Lung (tissue), 11 donors: ENCODE measurements at regions not wholly inside any gene's neighbourhood (a gene's known extent, or its start where the extent isn't known, plus 50 kb on each side); places are given as distances from the start of the nearest gene placed in this dataset.

Source experiments
- ATAC-seq: fragments of 200-7000 bp; cut with Tn5 transposase; one replicate; pipeline ENCODE4 v1.9.1; 2020; ENCODE audit warnings: moderate number of reproducible peaks; ENCODE audit not compliant: insufficient read depth, low FRiP score
- DNase-seq, 3 donors: peaks; one replicate each; pipeline ENCODE4 v3.0.0-alpha.2; 2013 to 2017
- H3K27ac ChIP-seq, 2 donors: one replicate each; pipeline ENCODE4 v1.5.1; 2013; ENCODE audit warnings: mild to moderate bottlenecking in 2 of 2, moderate library complexity in 2 of 2, control low read depth in 1 of 2, inconsistent platforms in 1 of 2, low read depth in 1 of 2, low read length in 1 of 2
- H3K27me3 ChIP-seq, 3 donors: one replicate each; pipeline ENCODE4 v1.5.1; 2013; ENCODE audit warnings: low read length in 2 of 3; ENCODE audit not compliant: control insufficient read depth in 3 of 3, insufficient read depth in 3 of 3
- H3K36me3 ChIP-seq, 4 donors: one replicate each; pipeline ENCODE4 v1.5.1; 2013; ENCODE audit warnings: low read length in 4 of 4, mild to moderate bottlenecking in 1 of 4, moderate library complexity in 1 of 4; ENCODE audit not compliant: control insufficient read depth in 4 of 4, insufficient read depth in 4 of 4
- H3K4me1 ChIP-seq, 5 donors: one replicate each; pipeline ENCODE4 v1.5.1; 2013; ENCODE audit warnings: low read length in 5 of 5, mild to moderate bottlenecking in 2 of 5, moderate library complexity in 1 of 5; ENCODE audit not compliant: control insufficient read depth in 5 of 5, insufficient read depth in 5 of 5
- H3K4me3 ChIP-seq: one replicate; pipeline ENCODE4 v1.5.1; 2013; ENCODE audit warnings: mild to moderate bottlenecking, control low read depth, moderate library complexity
- H3K9ac ChIP-seq, 2 donors: one replicate each; pipeline ENCODE4 v1.5.1; 2013; ENCODE audit warnings: low read length in 2 of 2, control low read depth in 1 of 2; ENCODE audit not compliant: insufficient read depth in 1 of 2
- H3K9me3 ChIP-seq, 4 donors: one replicate each; pipeline ENCODE4 v1.5.1; 2013; ENCODE audit warnings: low read length in 3 of 4, mild to moderate bottlenecking in 1 of 4, moderate library complexity in 1 of 4; ENCODE audit not compliant: control insufficient read depth in 4 of 4, insufficient read depth in 3 of 4
- WGBS, 2 donors: extraction: QIAGEN DNeasy Blood & Tissue Kit; methylation state at CpG; one replicate each; pipeline ENCODE4 v1.1.7; 2013; 5-methylcytosine and 5-hydroxymethylcytosine counted together
- TF ChIP-seq, protein P1 (sequence below): IDR thresholded peaks from 2 replicates; pipeline ENCODE4 v1.5.1; 2012; ENCODE audit warnings: mild to moderate bottlenecking; ENCODE audit errors: control extremely low read depth, extremely low read depth
- donor health status: control.
- donor health status: control.
- donor health status: Bipolar disorder and iron deficiency.
- donor health status: healthy.
- donor health status: DM: yes; HTN: yes; CAD: no.

DNA sequence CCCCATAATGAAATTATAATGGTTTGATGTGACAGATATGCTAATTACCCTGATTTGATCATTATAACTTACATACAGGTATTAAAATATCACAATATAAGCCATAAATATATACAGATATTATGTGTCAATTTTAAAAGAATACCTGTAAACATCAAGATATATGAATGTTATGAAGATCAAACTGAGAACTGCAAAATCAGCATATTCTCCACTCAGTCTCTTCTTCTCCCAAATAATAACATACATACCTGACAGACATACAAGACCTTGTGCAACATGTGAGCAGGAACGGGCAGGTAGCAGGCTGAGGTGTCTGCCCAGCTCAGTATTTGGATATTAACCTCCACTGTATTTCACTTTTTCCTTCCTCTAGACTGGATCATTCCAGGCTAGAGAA, 547.2 kb downstream of the UQCRFS1 start:
- WGBS, 2 donors, result 71 to 85% methylated on average over 1 of the region's 1 CpG
- TF ChIP-seq, protein P1, sequence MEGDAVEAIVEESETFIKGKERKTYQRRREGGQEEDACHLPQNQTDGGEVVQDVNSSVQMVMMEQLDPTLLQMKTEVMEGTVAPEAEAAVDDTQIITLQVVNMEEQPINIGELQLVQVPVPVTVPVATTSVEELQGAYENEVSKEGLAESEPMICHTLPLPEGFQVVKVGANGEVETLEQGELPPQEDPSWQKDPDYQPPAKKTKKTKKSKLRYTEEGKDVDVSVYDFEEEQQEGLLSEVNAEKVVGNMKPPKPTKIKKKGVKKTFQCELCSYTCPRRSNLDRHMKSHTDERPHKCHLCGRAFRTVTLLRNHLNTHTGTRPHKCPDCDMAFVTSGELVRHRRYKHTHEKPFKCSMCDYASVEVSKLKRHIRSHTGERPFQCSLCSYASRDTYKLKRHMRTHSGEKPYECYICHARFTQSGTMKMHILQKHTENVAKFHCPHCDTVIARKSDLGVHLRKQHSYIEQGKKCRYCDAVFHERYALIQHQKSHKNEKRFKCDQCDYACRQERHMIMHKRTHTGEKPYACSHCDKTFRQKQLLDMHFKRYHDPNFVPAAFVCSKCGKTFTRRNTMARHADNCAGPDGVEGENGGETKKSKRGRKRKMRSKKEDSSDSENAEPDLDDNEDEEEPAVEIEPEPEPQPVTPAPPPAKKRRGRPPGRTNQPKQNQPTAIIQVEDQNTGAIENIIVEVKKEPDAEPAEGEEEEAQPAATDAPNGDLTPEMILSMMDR, result no peak
- Histone ChIP-seq H3K4me1 (no peaks in the 10 kb centered on the region), H3K36me3 (no peaks in the 10 kb centered on the region), H3K27me3 (no peaks in the 10 kb centered on the region), H3K9me3 (peaks cover 0 to 8% (median 0%) of the 10 kb centered on the region in 4 donors), H3K9ac (no peak overlapping the region), H3K27ac (no peak overlapping the region), H3K4me3 (no peak overlapping the region)
- DNase-seq (no peak), ATAC-seq (no peak)

DNA sequence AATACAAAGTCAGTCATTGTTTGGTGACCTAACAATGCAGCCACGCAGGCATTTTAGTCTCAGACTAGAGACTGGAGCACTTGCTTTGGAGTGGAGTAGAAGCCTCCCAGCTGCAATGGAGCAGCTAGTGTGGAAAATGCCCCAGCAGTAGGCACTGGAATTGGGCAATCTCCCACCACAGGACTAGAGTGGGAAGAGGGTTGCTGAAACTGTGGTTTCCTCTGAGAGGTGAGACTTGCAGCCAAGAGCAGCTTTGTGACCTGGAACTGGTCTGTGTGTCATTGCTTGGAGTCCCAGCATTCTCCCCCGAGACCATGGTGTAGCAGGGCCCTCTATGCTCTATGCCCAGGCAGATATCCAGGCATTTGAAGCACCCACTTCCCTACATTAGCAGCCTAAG, 556.3 kb downstream of the UQCRFS1 start:
- Histone ChIP-seq H3K9ac (no peak overlapping the region), H3K4me3 (no peak overlapping the region), H3K27ac (no peak overlapping the region), H3K36me3 (no peaks in the 10 kb centered on the region), H3K4me1 (no peaks in the 10 kb centered on the region), H3K27me3 (no peaks in the 10 kb centered on the region), H3K9me3 (peaks cover 0 to 17% (median 4%) of the 10 kb centered on the region in 4 donors)
- no peak for DNase-seq
- WGBS, 2 donors, result 53 to 63% methylated on average over 2 of the region's 2 CpGs
- ATAC-seq, result no peak
- TF ChIP-seq, protein P1, result no peak

GRCh38 chr19:28655054-28655453, 557.9 kb downstream of the UQCRFS1 start:
- Histone ChIP-seq H3K4me1 (no peaks in the 10 kb centered on the region), H3K27ac (no peak overlapping the region), H3K9me3 (peaks cover 0 to 17% (median 4%) of the 10 kb centered on the region in 4 donors), H3K4me3 (no peak overlapping the region), H3K9ac (no peak overlapping the region), H3K36me3 (no peaks in the 10 kb centered on the region), H3K27me3 (no peaks in the 10 kb centered on the region)
- WGBS, 2 donors, result 95 to 96% methylated on average over 5 of the region's 5 CpGs
- DNase-seq (no peak), ATAC-seq (no peak)
- TF ChIP-seq, protein P1, result no peak

- H3K27ac ChIP-seq, result no peak overlapping the region
- WGBS, 2 donors, result 66 to 85% methylated on average over 3 of the region's 3 CpGs
- H3K36me3 ChIP-seq, result no peaks in the 10 kb centered on the region
- no peaks in the 10 kb centered on the region for H3K27me3 ChIP-seq
- no peaks in the 10 kb centered on the region for H3K4me1 ChIP-seq
- H3K4me3 ChIP-seq, result no peak overlapping the region
- DNase-seq, result no peak
- no peak overlapping the region for H3K9ac ChIP-seq
- ATAC-seq, result no peak
- TF ChIP-seq, protein P1, result no peak
- H3K9me3 ChIP-seq, result peaks cover 0 to 13% (median under 1%) of the 10 kb centered on the region in 4 donors
These were observed 560.2 kb downstream of the UQCRFS1 start for GRCh38 chr19:28652765-28653164.
